NCI-H2029 treated with DMSO at 0.1 percent for 48 hours (cell line): ENCODE measurements at regions not wholly inside any gene's neighbourhood (a gene's known extent, or its start where the extent isn't known, plus 50 kb on each side); places are given as distances from the start of the nearest gene placed in this dataset.
"Not testable (repeated sequence)": the region's sequence is repeated elsewhere in the genome, so short reads cannot be mapped to it uniquely, and the experiment has no call there.

Experiments used
- DNase-seq: peaks from one replicate; lab custom pipeline; 2025; lab: John Stamatoyannopoulos, UW

GRCh38 chr6:163764565-163764964, 350.0 kb downstream of the QKI start:
- DNase-seq = no peak

DNA sequence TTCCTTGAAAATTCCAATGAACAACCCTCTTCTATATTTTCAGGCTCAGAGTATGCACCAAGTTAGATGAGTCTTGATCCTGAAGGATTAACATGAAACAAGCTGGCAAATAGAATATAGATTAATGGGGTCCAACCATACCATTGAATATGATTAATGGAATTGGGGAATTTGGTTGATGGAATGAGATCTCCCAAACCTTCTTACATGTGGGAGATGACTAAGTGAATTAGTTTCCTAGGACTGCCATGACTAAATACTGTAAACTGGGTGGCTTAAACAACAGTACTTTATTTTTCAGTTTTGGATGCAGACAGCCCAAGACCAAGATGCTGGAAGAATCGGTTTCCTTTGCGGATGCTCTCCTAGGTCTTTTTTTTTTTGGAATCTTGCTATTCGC, 347.0 kb downstream of the QKI start:
- DNase-seq = no peak

DNA sequence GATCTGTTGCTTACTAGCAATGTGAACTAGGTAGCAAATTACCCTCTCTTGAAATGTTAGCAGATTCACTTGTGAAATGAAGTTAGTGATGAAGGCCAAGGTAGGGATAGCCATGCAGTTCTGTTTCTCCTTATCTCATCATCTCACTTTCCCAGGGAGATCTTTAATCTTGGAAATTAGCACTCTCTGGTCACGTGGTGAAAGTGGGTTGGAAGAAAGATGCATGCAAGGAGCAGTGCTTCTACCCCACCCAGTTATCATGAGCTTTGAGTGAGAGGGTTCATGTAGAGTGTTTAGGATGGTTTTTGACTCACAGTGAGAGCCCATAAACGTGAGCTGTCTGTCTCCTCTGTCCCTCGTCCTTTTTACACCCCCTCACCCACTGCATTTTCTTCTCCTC, 346.3 kb downstream of the QKI start:
- no peak for DNase-seq

GRCh38 chr6:163759542-163759941, 345.0 kb downstream of the QKI start:
- no peak for DNase-seq

GRCh38 chr6:163757520-163757919, 343.0 kb downstream of the QKI start:
- DNase-seq = no peak

- DNase-seq = no peak
Measured at GRCh38 chr6:163756079-163756478, 341.6 kb downstream of the QKI start.

GRCh38 chr6:163754866-163755265, 340.3 kb downstream of the QKI start:
- DNase-seq = no peak

- DNase-seq = no peak
Measured at GRCh38 chr6:163753430-163753829, 338.9 kb downstream of the QKI start.

DNA sequence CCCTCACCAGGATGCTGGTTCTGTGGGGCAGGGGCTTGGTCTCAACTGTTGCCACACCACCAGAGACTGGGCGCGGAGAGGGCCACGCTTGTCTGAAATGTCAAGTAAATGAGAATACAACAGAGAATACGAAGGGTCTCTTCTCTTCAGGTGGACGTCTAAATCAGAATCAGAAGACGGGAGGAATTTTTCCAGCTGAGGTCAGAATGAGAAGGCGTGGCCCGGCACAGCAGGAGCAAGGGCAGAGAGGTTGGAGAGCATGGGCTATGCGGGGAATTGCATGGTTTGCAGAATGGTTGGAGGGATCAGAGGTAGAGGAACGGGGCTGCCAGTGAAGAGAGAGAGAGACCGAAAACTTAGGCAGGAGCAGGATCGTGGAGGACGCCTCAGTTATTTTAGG, 337.9 kb downstream of the QKI start:
- no peak for DNase-seq

- no peak for DNase-seq
Measured at GRCh38 chr6:163751032-163751525, 336.6 kb downstream of the QKI start.

DNA sequence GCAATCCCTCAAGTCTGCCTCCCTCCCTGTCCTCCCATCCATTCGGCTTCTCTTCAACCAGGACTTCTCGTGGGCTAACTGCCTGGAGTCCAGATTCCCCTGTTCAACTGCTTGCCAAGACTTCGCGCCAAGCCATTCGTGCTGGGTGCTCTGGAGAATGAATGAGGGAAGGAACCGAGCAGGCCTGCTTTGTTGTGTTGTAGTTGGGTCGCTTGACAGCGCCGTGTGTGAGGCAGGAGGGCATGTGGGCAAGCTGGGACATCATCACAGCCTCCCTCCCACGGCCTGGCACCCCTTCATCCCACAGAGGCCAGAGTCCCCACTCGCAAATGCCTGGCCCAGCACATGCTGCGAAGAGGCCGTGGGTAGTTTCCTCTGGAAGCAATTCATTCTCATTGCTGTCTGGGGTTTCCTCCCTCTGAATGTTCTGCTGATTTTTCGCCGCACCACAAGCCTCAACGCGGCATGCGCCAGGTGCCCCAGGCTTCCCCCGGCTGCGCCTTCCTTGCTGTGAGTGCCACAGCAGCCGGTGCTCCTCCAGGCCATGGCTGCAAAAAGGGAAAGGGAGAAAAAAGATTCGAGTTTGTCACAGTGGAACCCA, 336.0 kb downstream of the QKI start:
- DNase-seq = no peak

DNA sequence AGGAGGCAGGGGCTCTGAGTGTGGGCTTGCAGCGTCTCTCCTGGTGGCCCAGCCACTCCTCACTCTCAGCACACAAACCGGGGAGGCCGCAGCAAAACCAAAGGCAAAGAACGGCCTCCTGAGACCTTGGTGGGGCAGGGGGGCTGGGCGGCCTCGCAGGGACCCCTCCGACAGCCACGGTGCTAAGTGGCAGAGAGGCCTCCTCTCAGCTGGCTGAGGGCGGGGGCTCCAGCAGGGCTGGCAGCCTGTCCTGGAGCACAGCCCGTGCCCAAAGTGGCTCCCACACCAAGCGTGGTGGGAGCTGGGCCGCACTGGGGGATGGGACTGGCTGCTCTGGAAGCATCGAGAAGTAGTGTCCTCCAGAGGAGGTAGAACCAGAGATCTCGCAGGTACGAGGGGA, 334.4 kb downstream of the QKI start:
- no peak for DNase-seq

GRCh38 chr6:163748036-163748435, 333.5 kb downstream of the QKI start:
- DNase-seq = no peak

DNA sequence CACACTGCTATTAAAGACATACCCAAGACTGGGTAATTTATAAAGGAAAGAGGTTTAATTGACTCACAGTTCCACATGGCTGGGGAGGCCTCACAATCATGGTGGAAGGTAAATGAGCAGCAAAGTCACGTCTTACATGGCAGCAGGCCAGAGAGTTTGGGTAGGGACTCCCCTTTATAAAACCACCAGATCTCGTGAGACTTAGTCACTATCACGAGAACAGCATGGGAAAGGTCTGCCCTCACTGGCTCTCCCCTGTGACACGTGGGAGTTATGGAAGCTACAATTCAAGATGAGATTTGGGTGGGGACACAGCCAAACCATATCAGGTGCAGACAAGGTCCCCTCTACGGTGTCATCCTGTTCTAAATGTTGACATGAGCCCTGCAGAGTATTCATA, 332.5 kb downstream of the QKI start:
- DNase-seq = not testable (repeated sequence)

- DNase-seq = no peak
Measured at GRCh38 chr6:163745536-163746400, 331.2 kb downstream of the QKI start.

GRCh38 chr6:163744256-163744925, 329.9 kb downstream of the QKI start:
- DNase-seq = no peak

DNA sequence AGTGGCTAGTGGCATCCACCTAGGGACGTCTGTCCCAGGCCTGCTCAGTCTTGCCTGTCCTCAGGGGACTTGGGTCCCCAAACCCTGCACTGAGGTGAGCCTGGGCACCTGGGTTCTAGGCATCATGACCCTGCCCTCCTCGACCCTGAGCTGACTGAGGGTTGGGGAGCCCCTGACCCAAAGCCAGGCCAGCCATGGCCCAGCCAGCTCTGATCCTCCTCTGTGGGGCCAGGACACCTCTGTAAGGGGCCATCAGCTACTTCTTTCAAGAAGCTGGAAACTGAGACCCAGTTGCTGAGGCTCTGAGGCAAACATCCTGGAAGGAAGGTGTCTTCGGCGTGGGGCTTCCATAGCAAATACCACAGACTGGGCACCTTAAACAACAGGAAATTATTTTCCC, 329.3 kb downstream of the QKI start:
- no peak for DNase-seq

DNA sequence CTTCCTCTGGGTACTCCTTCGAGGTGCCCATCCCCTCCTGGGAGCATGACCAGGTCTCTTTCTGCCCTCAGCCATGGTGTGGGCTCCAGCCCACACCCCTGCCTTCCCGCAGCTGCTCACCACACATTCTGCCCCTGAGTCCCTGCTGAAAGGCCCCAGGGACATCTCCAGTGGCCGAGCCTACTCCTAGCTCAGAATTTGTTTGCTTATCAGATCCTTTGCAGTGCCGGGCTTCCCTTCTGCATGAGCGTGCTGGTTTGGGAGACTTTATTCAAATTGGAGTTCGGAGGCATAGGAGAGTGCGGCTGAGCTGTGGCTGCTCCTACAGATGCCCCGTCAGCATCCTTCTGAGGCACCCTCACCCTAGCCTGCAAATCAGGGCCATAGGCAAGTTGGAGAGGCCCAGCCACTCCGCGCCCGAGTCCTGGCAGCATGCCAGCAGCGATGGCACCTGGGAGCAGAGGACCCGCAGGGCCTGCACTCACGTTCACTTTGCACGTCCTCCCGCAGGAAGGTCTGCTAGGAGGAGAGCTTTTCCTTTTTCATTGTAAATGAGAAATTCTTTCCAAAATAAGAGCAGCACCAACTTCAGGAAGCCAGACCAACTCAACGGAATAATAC, 327.3 kb downstream of the QKI start:
- no peak for DNase-seq

DNA sequence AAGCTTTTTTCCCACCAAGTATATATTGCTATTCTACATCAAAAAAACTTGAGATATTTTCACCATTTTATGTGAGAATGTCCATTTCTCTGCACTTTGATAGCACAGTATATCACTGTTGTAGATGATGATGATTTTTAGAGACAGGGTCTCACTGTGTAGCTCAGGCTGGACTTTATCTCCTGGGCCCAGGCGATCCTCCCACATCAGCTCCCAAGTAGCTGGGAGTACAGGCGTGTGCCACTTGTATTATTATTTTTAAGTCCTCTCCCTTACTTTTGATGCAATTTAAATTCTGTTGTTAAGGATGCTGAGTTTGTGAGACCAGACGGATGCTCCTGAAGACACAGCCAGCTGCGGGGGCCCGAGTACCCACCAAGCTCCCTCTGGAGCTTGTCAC, 326.8 kb downstream of the QKI start:
- DNase-seq = no peak

- no peak for DNase-seq
Measured at GRCh38 chr6:163739966-163740365, 325.4 kb downstream of the QKI start.

DNA sequence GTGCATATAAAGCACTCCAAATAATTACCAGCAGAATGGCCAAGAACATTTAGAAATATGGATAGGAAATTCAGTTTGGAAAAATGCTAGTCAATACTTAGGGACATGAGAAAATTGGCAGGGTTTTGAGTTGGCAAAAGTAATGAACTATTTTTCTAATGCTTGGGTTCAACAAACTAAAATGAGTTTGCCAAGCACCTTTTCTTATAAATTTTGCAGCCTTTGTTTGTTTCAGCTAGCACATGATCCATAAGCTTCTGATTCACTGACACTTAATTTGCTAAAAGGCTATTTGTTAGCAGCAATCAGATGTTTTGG, 324.8 kb downstream of the QKI start:
- DNase-seq = no peak

DNA sequence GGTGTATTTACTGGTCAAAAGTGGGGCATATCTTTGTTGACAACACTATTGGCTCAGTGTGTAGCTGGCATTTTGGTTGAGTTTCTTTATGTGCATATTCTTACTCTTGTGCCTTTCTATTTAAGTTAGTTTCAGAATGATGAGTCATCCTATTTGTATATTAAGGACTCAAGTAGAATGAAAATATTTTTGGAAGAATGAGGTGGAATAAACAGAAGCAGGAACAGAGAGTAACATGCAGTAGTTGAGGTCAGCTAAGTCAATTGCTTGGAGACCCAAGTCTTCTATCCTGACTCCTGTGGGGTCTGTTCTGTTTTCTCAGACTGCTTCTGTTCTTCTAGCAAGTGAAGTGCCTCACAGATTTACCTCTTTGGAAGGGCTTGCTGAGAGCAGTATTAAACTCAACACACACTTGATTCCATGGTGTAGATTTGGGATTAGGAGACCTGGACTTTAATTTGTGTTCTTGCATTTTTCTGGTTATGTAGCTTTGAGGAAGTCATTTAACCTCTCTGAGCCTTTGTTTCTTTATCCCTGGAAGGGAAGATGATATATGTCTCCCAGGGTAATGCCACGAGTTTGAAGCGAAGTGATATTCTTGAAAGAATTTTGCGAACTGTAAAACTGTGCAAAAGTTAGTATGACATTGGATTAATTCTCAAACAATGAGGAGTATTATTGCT, 324.3 kb downstream of the QKI start:
- DNase-seq = no peak
